Breast epithelium (tissue), 3 donors: ENCODE measurements at regions not wholly inside any gene's neighbourhood (a gene's known extent, or its start where the extent isn't known, plus 50 kb on each side); places are given as distances from the start of the nearest gene placed in this dataset.

Source experiments
- CTCF ChIP-seq, 3 donors: fragments of 450-650 bp; IDR thresholded peaks; one replicate each; pipeline ENCODE4 v1.5.1; 2016 to 2017; ENCODE audit warnings: antibody characterized with exemption in 3 of 3, mild to moderate bottlenecking in 3 of 3, moderate library complexity in 3 of 3
- POLR2AphosphoS5 ChIP-seq, 3 donors: sonication (generic); formaldehyde crosslinking; IDR thresholded peaks; one replicate each; pipeline ENCODE4 v1.6.1; 2017; ENCODE audit warnings: antibody characterized with exemption in 3 of 3

- TF ChIP-seq POLR2AphosphoS5 (IDR thresholded peaks at IDR 0.05) (no peak), CTCF (IDR thresholded peaks at IDR 0.05) (no peak)
Measured at GRCh38 chr11:90391756-90392155, 168.9 kb upstream of the CHORDC1 start.
